ENCODE measurements at regions not wholly inside any gene's neighbourhood (a gene's known extent, or its start where the extent isn't known, plus 50 kb on each side); places are given as distances from the start of the nearest gene placed in this dataset.

DNA sequence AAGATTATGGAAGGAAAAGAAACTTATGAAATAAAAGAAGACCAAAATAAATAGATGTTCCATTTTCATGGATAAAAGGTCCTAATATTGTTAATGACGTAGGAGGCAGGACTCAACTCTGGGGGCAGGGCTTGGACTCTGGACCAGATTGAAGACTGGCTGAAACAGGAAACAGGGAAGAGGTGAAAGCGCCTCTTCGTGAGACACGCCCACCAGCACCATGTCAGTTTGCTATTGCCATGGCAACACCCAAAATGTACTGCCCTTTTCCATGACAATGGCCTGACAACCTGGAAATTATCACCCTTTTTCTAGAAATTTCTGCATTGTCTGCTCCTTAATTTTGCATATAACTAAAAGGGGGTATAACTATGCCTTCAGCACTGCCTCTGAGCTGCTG lies 1522.2 kb downstream of the TBC1D22A start:
- no peak for TF ChIP-seq POLR2AphosphoS5 (IDR thresholded peaks at IDR 0.05; ENCODE audit: low read depth)
- TF ChIP-seq, protein P1, sequence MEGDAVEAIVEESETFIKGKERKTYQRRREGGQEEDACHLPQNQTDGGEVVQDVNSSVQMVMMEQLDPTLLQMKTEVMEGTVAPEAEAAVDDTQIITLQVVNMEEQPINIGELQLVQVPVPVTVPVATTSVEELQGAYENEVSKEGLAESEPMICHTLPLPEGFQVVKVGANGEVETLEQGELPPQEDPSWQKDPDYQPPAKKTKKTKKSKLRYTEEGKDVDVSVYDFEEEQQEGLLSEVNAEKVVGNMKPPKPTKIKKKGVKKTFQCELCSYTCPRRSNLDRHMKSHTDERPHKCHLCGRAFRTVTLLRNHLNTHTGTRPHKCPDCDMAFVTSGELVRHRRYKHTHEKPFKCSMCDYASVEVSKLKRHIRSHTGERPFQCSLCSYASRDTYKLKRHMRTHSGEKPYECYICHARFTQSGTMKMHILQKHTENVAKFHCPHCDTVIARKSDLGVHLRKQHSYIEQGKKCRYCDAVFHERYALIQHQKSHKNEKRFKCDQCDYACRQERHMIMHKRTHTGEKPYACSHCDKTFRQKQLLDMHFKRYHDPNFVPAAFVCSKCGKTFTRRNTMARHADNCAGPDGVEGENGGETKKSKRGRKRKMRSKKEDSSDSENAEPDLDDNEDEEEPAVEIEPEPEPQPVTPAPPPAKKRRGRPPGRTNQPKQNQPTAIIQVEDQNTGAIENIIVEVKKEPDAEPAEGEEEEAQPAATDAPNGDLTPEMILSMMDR (IDR thresholded peaks at IDR 0.05; ENCODE audit: insufficient read depth, low read length) = no peak

Measured in HL-60 (cell line).